ENCODE measurements at regions not wholly inside any gene's neighbourhood (a gene's known extent, or its start where the extent isn't known, plus 50 kb on each side); places are given as distances from the start of the nearest gene placed in this dataset.

GRCh38 chr9:73446306-73446705, 294.6 kb downstream of the ANXA1 start:
- Histone ChIP-seq H3K27me3 (ENCODE audit: insufficient read depth, low read depth) (no peaks in the 10 kb centered on the region), H3K4me3 (no peak overlapping the region), H2AFZ (no peak overlapping the region), H4K20me1 (ENCODE audit: insufficient read depth) (no peaks in the 10 kb centered on the region), H3K9me3 (ENCODE audit: insufficient read depth, low read depth) (no peaks in the 10 kb centered on the region), H3K4me1 (replicated peaks; ENCODE audit: insufficient read depth) (no peaks in the 10 kb centered on the region), H3K4me2 (no peak overlapping the region), H3K9me2 (ENCODE audit: insufficient read depth) (no peaks in the 10 kb centered on the region), H3K27ac (no peak overlapping the region), H3F3A (ENCODE audit: insufficient read depth, low read depth) (no peaks in the 10 kb centered on the region), H3K36me3 (ENCODE audit: low read depth) (no peaks in the 10 kb centered on the region), H3K79me2 (ENCODE audit: low read depth) (no peaks in the 10 kb centered on the region)
- no TSS peak for BruUV-seq (replicated peaks)
- POLR2A ChIA-PET (ENCODE audit: unreplicated experiment) = interaction anchor here (0.7 kb wide), 1 partner anchor 162 kb away, joined by 4 read pairs; no protein-coding TSS in a partner anchor
- DNase-seq = no peak
- TF ChIP-seq, protein P1, sequence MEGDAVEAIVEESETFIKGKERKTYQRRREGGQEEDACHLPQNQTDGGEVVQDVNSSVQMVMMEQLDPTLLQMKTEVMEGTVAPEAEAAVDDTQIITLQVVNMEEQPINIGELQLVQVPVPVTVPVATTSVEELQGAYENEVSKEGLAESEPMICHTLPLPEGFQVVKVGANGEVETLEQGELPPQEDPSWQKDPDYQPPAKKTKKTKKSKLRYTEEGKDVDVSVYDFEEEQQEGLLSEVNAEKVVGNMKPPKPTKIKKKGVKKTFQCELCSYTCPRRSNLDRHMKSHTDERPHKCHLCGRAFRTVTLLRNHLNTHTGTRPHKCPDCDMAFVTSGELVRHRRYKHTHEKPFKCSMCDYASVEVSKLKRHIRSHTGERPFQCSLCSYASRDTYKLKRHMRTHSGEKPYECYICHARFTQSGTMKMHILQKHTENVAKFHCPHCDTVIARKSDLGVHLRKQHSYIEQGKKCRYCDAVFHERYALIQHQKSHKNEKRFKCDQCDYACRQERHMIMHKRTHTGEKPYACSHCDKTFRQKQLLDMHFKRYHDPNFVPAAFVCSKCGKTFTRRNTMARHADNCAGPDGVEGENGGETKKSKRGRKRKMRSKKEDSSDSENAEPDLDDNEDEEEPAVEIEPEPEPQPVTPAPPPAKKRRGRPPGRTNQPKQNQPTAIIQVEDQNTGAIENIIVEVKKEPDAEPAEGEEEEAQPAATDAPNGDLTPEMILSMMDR (conservative IDR thresholded peaks at IDR 0.05) = no peak
- TF ChIP-seq EZH2 (IDR thresholded peaks at IDR 0.05; ENCODE audit: low read depth) = no peak
- CTCF ChIA-PET = no interaction called here
- intact Hi-C loops (cut with micrococcal nuclease; ENCODE audit: unreplicated experiment) = no loop called here

- no peak overlapping the region for H3K27ac ChIP-seq
- ChIA-PET CTCF (no interaction called here), POLR2A (ENCODE audit: unreplicated experiment) (no interaction called here)
- no peaks in the 10 kb centered on the region for H3K79me2 ChIP-seq (ENCODE audit: low read depth)
- no peaks in the 10 kb centered on the region for H3F3A ChIP-seq (ENCODE audit: insufficient read depth, low read depth)
- TF ChIP-seq, protein P1 (conservative IDR thresholded peaks at IDR 0.05) = no peak
- TF ChIP-seq EZH2 (IDR thresholded peaks at IDR 0.05; ENCODE audit: low read depth) = no peak
- H3K4me3 ChIP-seq = no peak overlapping the region
- no peaks in the 10 kb centered on the region for H4K20me1 ChIP-seq (ENCODE audit: insufficient read depth)
- intact Hi-C loops (cut with micrococcal nuclease; ENCODE audit: unreplicated experiment) = loop anchor here (10.0 kb wide), 1 partner anchor 64 kb away; no protein-coding TSS in a partner anchor
- no peaks in the 10 kb centered on the region for H3K27me3 ChIP-seq (ENCODE audit: insufficient read depth, low read depth)
- no TSS peak for BruUV-seq (replicated peaks)
- H3K9me2 ChIP-seq (ENCODE audit: insufficient read depth) = no peaks in the 10 kb centered on the region; the same call in 1 of the 2 replicates
- H3K4me2 ChIP-seq = no peak overlapping the region
- H3K36me3 ChIP-seq (ENCODE audit: low read depth) = no peaks in the 10 kb centered on the region
- no peak overlapping the region for H2AFZ ChIP-seq
- DNase-seq = no peak
- no peaks in the 10 kb centered on the region for H3K9me3 ChIP-seq (ENCODE audit: insufficient read depth, low read depth)
- H3K4me1 ChIP-seq (replicated peaks; ENCODE audit: insufficient read depth) = no peaks in the 10 kb centered on the region
These were observed 299.3 kb downstream of the ANXA1 start for GRCh38 chr9:73451003-73451402.

DNA sequence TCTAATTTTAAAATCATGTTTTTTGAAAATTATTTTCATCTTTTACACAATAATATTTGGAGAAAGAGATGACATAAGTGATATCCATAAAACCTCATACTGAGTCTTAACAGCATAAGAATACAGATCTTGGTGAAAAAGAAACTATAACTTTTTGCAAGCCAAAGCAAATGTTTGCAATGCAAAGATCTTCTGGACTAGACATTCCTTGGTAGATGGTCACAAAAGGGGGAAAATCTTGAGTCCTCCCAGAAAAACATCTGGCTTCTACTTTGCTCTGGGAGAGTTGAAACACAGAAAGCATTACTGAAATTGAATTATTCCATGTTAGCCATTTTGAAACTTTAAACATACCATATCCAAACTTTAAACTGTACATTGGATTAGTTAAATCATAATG, 308.2 kb downstream of the ANXA1 start:
- Histone ChIP-seq H3F3A (ENCODE audit: insufficient read depth, low read depth) (no peaks in the 10 kb centered on the region), H3K27me3 (ENCODE audit: insufficient read depth, low read depth) (no peaks in the 10 kb centered on the region), H3K4me1 (replicated peaks; ENCODE audit: insufficient read depth) (no peaks in the 10 kb centered on the region), H3K4me3 (no peak overlapping the region), H3K79me2 (ENCODE audit: low read depth) (no peaks in the 10 kb centered on the region), H3K9me2 (ENCODE audit: insufficient read depth) (no peaks in the 10 kb centered on the region), H3K27ac (no peak overlapping the region), H2AFZ (no peak overlapping the region), H3K36me3 (ENCODE audit: low read depth) (no peaks in the 10 kb centered on the region), H3K4me2 (no peak overlapping the region), H3K9me3 (ENCODE audit: insufficient read depth, low read depth) (no peaks in the 10 kb centered on the region), H4K20me1 (ENCODE audit: insufficient read depth) (no peaks in the 10 kb centered on the region)
- ChIA-PET CTCF (no interaction called here), POLR2A (ENCODE audit: unreplicated experiment) (no interaction called here)
- DNase-seq = no peak
- intact Hi-C loops (cut with micrococcal nuclease; ENCODE audit: unreplicated experiment) = loop anchor here (10.0 kb wide), 1 partner anchor 55 kb away; no protein-coding TSS in a partner anchor
- no TSS peak for BruUV-seq (replicated peaks)
- TF ChIP-seq EZH2 (IDR thresholded peaks at IDR 0.05; ENCODE audit: low read depth) = no peak
- TF ChIP-seq, protein P1 (conservative IDR thresholded peaks at IDR 0.05) = no peak

Measured in PC-9 (cell line).